Muscle layer of colon (tissue), 2 donors: ENCODE measurements at regions not wholly inside any gene's neighbourhood (a gene's known extent, or its start where the extent isn't known, plus 50 kb on each side); places are given as distances from the start of the nearest gene placed in this dataset.

Experiments
- H3K27ac ChIP-seq: one replicate; pipeline ENCODE4 v1.7.0; 2013; ENCODE audit warnings: low read depth, mild to moderate bottlenecking, low read length, moderate library complexity
- H3K27me3 ChIP-seq, 2 donors: one replicate each; pipeline ENCODE4 v1.7.0; 2013; ENCODE audit warnings: low read length in 2 of 2, mild to moderate bottlenecking in 2 of 2; ENCODE audit not compliant: insufficient read depth in 2 of 2, control insufficient read depth in 1 of 2
- H3K36me3 ChIP-seq: one replicate; pipeline ENCODE4 v1.7.0; 2013; ENCODE audit warnings: mild to moderate bottlenecking, low read length; ENCODE audit not compliant: insufficient read depth
- H3K4me1 ChIP-seq: one replicate; pipeline ENCODE4 v1.7.0; 2013; ENCODE audit warnings: mild to moderate bottlenecking, low read length; ENCODE audit not compliant: insufficient read depth
- H3K4me3 ChIP-seq, 2 donors: one replicate each; pipeline ENCODE4 v1.7.0; 2013; ENCODE audit warnings: low read length in 2 of 2, low read depth in 1 of 2, mild to moderate bottlenecking in 1 of 2, moderate library complexity in 1 of 2
- H3K9ac ChIP-seq: one replicate; pipeline ENCODE4 v1.7.0; 2013; ENCODE audit warnings: low read length
- H3K9me3 ChIP-seq: one replicate; pipeline ENCODE4 v1.7.0; 2013; ENCODE audit warnings: mild to moderate bottlenecking, low read length
- donor health status: abdominal sarcoma.
- donor health status: Adenocarcinoma of cecum.

- Histone ChIP-seq H3K27me3 (no peaks in the 10 kb centered on the region), H3K9me3 (no peaks in the 10 kb centered on the region), H3K27ac (no peak overlapping the region), H3K4me1 (peaks cover 20% of the 10 kb centered on the region), H3K36me3 (no peaks in the 10 kb centered on the region), H3K9ac (no peak overlapping the region), H3K4me3 (no peak overlapping the region)
Observed at GRCh38 chr13:43985422-43986072, 105.8 kb downstream of the LACC1 start.

GRCh38 chr13:43986421-43986981 is 106.8 kb downstream of the LACC1 start:
- Histone ChIP-seq H3K36me3 (no peaks in the 10 kb centered on the region), H3K4me1 (peaks cover 20% of the 10 kb centered on the region), H3K4me3 (no peak overlapping the region), H3K9ac (no peak overlapping the region), H3K9me3 (no peaks in the 10 kb centered on the region), H3K27me3 (no peaks in the 10 kb centered on the region), H3K27ac (no peak overlapping the region)

- Histone ChIP-seq H3K4me3 (no peak overlapping the region), H3K9me3 (no peaks in the 10 kb centered on the region), H3K4me1 (peaks cover 20% of the 10 kb centered on the region), H3K27ac (no peak overlapping the region), H3K9ac (no peak overlapping the region), H3K27me3 (no peaks in the 10 kb centered on the region), H3K36me3 (no peaks in the 10 kb centered on the region)
Observed at GRCh38 chr13:43988302-43988701, 108.6 kb downstream of the LACC1 start.

- Histone ChIP-seq H3K27ac (no peak overlapping the region), H3K4me3 (no peak overlapping the region), H3K9me3 (no peaks in the 10 kb centered on the region)
Observed at GRCh38 chr13:43990021-43990420, 110.3 kb downstream of the LACC1 start.

DNA sequence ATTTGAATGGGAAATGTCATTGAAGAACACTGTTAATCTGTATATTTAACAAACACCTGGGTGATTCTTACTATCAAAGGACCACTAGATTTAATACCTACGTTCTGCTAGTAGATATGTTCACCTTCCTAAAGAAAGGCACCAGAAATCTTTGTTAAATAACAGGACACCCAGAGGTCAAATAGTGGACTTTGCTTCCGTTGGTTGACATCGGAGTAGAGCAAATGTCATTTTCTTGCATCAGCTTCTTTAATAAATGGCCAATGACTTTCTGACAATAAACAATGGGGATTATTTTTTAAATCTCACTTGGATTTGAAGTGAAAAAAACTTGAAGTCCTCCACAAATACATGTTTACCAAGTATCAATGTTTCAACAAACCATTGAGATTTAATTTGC is 111.1 kb downstream of the LACC1 start:
- H3K4me1 ChIP-seq, result peaks cover 18% of the 10 kb centered on the region
- no peak overlapping the region for H3K9ac ChIP-seq
- no peaks in the 10 kb centered on the region for H3K9me3 ChIP-seq
- H3K27ac ChIP-seq, result no peak overlapping the region
- no peaks in the 10 kb centered on the region for H3K36me3 ChIP-seq
- no peaks in the 10 kb centered on the region for H3K27me3 ChIP-seq
- H3K4me3 ChIP-seq, result no peak overlapping the region

More at GRCh38 chr13:43990021-43990420, 110.3 kb downstream of the LACC1 start:
- Histone ChIP-seq H3K36me3 (no peaks in the 10 kb centered on the region), H3K27me3 (no peaks in the 10 kb centered on the region), H3K9ac (no peak overlapping the region), H3K4me1 (peaks cover 20% of the 10 kb centered on the region)

DNA sequence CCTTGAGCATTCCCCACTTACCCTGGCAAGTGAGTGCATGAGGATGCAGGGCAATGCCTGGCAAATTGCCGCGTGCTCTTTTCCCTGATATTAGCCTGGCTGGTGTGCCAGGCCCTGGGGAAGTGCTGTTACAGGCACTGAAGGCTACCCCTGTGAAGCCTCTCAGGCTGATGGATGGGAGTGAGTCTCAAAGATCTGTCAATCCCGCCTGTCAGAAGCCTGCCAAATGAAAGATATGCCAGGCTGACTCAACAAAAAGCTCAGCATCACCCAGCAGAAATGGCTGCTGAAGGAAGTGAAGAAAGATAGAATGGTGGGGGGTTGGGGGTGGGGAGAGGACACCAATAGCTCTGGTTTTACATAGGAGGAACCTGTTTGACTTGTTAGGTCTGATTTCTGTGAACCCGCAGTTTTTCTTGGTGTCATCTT is 112.1 kb downstream of the LACC1 start:
- Histone ChIP-seq H3K4me1 (peaks cover 10% of the 10 kb centered on the region), H3K27ac (no peak overlapping the region), H3K9me3 (no peaks in the 10 kb centered on the region), H3K4me3 (no peak overlapping the region), H3K36me3 (no peaks in the 10 kb centered on the region), H3K9ac (no peak overlapping the region), H3K27me3 (no peaks in the 10 kb centered on the region)

DNA sequence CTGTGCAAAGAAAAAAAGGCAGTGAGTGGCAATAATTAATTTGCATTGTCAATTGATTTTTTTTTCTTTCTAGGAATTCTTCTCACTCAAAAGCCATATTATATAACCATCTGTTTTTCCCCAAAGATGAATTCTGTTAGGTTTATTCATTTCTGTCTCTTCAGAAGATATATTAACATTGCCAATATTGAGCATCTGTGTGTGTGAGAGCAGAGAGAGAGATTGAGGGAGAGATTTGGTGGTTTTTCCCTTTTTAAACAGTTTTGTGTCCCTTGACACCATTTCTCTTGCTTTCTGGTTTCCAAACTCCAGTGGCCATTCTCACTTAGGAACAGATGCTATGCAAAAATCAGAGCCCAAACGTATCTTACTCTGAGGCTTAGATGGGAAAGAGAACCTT is 112.5 kb downstream of the LACC1 start:
- H3K36me3 ChIP-seq, result no peaks in the 10 kb centered on the region
- no peak overlapping the region for H3K9ac ChIP-seq
- H3K27me3 ChIP-seq, result no peaks in the 10 kb centered on the region
- no peak overlapping the region for H3K27ac ChIP-seq
- H3K9me3 ChIP-seq, result no peaks in the 10 kb centered on the region
- H3K4me1 ChIP-seq, result peaks cover 6% of the 10 kb centered on the region
- H3K4me3 ChIP-seq, result no peak overlapping the region

DNA sequence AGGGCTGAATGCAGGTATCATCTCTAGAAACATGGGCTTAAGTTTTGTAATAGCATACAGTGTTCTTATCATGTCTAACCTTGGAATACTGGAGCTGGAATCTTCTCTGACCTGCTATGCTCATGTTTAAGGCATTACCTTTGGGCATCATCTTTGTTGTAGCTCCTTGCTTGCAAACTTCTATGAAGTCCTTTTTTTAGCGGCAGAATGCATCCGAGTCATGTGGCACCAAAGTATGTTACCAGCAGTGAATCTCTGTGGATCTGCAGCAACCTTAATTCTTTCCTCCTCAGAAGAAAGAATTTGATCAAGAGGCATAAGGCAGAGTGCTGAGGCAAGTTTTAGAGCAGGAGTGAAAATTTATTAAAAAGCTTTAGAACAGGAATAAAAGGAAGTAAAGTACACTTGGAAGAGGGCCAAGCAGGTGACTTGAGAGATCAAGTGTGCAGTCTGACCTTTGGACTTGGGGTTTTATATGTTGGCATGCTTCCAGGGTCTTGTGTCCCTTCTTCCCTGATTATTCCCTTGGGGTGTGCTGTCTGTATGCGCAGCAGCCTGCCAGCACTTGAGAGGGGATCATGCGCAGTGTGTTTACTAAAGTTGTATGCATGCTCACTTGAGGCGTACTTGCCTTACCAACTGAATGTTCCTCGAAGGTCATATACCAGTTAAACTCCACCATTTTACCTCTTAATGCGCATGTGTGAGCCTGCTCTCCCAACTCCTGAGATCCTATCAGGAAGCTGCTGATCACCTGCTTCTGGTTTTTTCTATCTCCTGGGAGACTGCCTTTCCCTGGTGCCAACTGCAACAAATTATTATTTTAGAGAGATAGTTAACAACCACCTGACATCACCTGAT is 115.5 kb downstream of the LACC1 start:
- no peak overlapping the region for H3K4me3 ChIP-seq

GRCh38 chr13:43996221-43996620 is 116.5 kb downstream of the LACC1 start:
- Histone ChIP-seq H3K9me3 (no peaks in the 10 kb centered on the region), H3K9ac (no peak overlapping the region), H3K4me3 (no peak overlapping the region), H3K27me3 (no peaks in the 10 kb centered on the region), H3K4me1 (no peaks in the 10 kb centered on the region), H3K27ac (no peak overlapping the region), H3K36me3 (no peaks in the 10 kb centered on the region)

More for the DNA sequence above, 115.5 kb downstream of the LACC1 start:
- H3K9ac ChIP-seq, result no peak overlapping the region
- no peaks in the 10 kb centered on the region for H3K27me3 ChIP-seq
- H3K27ac ChIP-seq, result no peak overlapping the region
- no peaks in the 10 kb centered on the region for H3K36me3 ChIP-seq
- no peaks in the 10 kb centered on the region for H3K9me3 ChIP-seq
- H3K4me1 ChIP-seq, result no peaks in the 10 kb centered on the region

DNA sequence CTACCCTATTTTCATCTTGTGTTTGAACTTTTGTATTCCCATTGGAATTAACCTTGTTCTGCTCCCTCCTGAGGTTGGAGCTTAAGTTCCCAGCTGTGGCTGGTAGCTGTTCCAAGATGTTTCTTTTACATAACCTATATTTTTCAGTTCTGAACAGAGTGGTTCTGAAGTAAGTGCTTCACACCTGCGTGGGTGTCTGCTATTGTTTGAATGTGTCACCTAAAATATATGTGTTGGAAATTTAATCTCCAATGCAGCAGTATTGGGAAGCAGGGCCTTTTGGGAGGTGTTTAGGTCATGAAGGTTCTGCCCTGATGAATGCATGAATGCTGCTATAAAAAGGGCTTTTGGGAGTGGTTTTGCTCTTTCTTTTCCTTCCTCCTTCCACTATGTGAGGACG is 123.8 kb downstream of the LACC1 start:
- peaks cover 11% of the 10 kb centered on the region for H3K4me1 ChIP-seq
- H3K36me3 ChIP-seq, result no peaks in the 10 kb centered on the region
- no peak overlapping the region for H3K9ac ChIP-seq
- no peak overlapping the region for H3K4me3 ChIP-seq
- no peak overlapping the region for H3K27ac ChIP-seq
- no peaks in the 10 kb centered on the region for H3K27me3 ChIP-seq
- peaks cover 4% of the 10 kb centered on the region for H3K9me3 ChIP-seq

- H3K27me3 ChIP-seq, result no peaks in the 10 kb centered on the region
- no peak overlapping the region for H3K9ac ChIP-seq
- peaks cover 4% of the 10 kb centered on the region for H3K9me3 ChIP-seq
- H3K36me3 ChIP-seq, result no peaks in the 10 kb centered on the region
- H3K27ac ChIP-seq, result no peak overlapping the region
- no peak overlapping the region for H3K4me3 ChIP-seq
- peaks cover 11% of the 10 kb centered on the region for H3K4me1 ChIP-seq
Observed at GRCh38 chr13:44004878-44005277, 125.2 kb downstream of the LACC1 start.
